GM23248 (cell line): ENCODE measurements at regions not wholly inside any gene's neighbourhood (a gene's known extent, or its start where the extent isn't known, plus 50 kb on each side); places are given as distances from the start of the nearest gene placed in this dataset.

Source experiments
- DNase-seq: peaks from one replicate; pipeline ENCODE4 v3.0.0-alpha.2; 2015
- H2AFZ ChIP-seq: fragments of 200-600 bp; sonication (generic); 2 replicates; pipeline ENCODE4 v1.6.1; 2016; ENCODE audit warnings: antibody characterized with exemption
- H3F3A ChIP-seq: fragments of 200-600 bp; sonication (generic); 2 replicates; pipeline ENCODE4 v1.6.1; 2016; ENCODE audit warnings: mild to moderate bottlenecking, antibody characterized with exemption, mixed run types; ENCODE audit not compliant: insufficient read depth
- H3K27ac ChIP-seq: fragments of 200-600 bp; sonication (generic); 2 replicates; pipeline ENCODE4 v1.5.1; 2016; ENCODE audit warnings: mild to moderate bottlenecking
- H3K27me3 ChIP-seq: fragments of 200-600 bp; sonication (generic); replicated peaks from 2 replicates; pipeline ENCODE4 v1.6.1; 2016; ENCODE audit warnings: mild to moderate bottlenecking; ENCODE audit not compliant: insufficient read depth
- H3K36me3 ChIP-seq: fragments of 200-600 bp; sonication (generic); 2 replicates; pipeline ENCODE4 v1.6.1; 2016; ENCODE audit warnings: low read depth, mild to moderate bottlenecking
- H3K4me1 ChIP-seq: fragments of 200-600 bp; sonication (generic); 2 replicates; pipeline ENCODE4 v1.6.1; 2016; ENCODE audit warnings: mild to moderate bottlenecking; ENCODE audit not compliant: insufficient read depth
- H3K4me2 ChIP-seq: fragments of 200-600 bp; sonication (generic); one replicate; pipeline ENCODE4 v1.6.1; 2016; ENCODE audit warnings: mild to moderate bottlenecking; ENCODE audit not compliant: unreplicated experiment
- H3K4me3 ChIP-seq: fragments of 200-600 bp; sonication (generic); 2 replicates; pipeline ENCODE4 v1.5.1; 2016; ENCODE audit warnings: mild to moderate bottlenecking
- H3K79me2 ChIP-seq: fragments of 200-600 bp; sonication (generic); 2 replicates; pipeline ENCODE4 v1.6.1; 2016; ENCODE audit warnings: mild to moderate bottlenecking; ENCODE audit not compliant: insufficient read depth
- H3K9ac ChIP-seq: fragments of 200-600 bp; sonication (generic); 2 replicates; pipeline ENCODE4 v1.6.1; 2016; ENCODE audit warnings: mild to moderate bottlenecking
- H3K9me2 ChIP-seq: fragments of 200-600 bp; sonication (generic); 2 replicates; pipeline ENCODE4 v1.6.1; 2016; ENCODE audit warnings: mixed run types, mild to moderate bottlenecking, moderate library complexity; ENCODE audit not compliant: insufficient read depth
- H3K9me3 ChIP-seq: fragments of 200-600 bp; sonication (generic); one replicate; pipeline ENCODE4 v1.6.1; 2017; ENCODE audit warnings: low read depth
- H4K20me1 ChIP-seq: fragments of 200-600 bp; sonication (generic); 2 replicates; pipeline ENCODE4 v1.6.0; 2016; ENCODE audit not compliant: insufficient read depth
- EZH2 ChIP-seq: fragments of 200-600 bp; sonication (generic); IDR thresholded peaks from 2 replicates; pipeline ENCODE4 v1.6.1; 2018; ENCODE audit warnings: antibody characterized with exemption, mild to moderate bottlenecking; ENCODE audit not compliant: insufficient read depth, poor library complexity, severe bottlenecking
- EZH2phosphoT487 ChIP-seq: fragments of 200-600 bp; sonication (generic); IDR thresholded peaks from 2 replicates; pipeline ENCODE4 v1.6.1; 2018; ENCODE audit warnings: antibody characterized with exemption, moderate library complexity, mild to moderate bottlenecking, low read depth; ENCODE audit not compliant: insufficient read depth
- WGBS, 2 experiments: methylation state at CpG; one replicate each; pipeline ENCODE4 v1.1.6; 2015 to 2017; ENCODE audit warnings: low lambda C conversion rate in 2 of 2, low coverage in 1 of 2; ENCODE audit errors: missing lambda C conversion rate in 2 of 2; 5-methylcytosine and 5-hydroxymethylcytosine counted together
- in situ Hi-C: fragments of 300-500 bp; cut with MboI; formaldehyde crosslinking; loops from 2 replicates; pipeline ENCODE4 v1.15.0; 2020

DNA sequence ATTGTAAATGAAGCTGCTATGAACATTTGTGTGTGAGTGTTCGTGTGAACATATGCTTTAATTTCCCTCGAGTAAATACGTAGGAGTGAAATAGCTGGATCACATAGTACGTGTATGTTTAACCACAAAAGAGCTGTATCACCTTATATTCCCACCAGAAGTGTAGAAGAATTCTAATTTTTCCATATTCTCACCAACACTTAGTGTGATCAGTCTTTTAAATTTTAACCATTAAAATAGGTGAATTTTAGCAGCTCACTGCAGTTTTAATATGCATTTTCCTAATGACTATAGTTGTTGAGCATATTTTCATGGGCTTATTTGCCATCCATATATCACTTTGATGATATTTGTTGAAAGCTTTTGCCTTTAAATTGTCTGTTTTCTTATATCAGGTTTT is 741.2 kb downstream of the PTPRU start:
- no peaks in the 10 kb centered on the region for H3K36me3 ChIP-seq
- no peak overlapping the region for H3K27ac ChIP-seq
- H3K9me2 ChIP-seq: no peaks in the 10 kb centered on the region
- no peak overlapping the region for H2AFZ ChIP-seq
- H3K4me1 ChIP-seq: peaks cover 4% of the 10 kb centered on the region; the same call in 1 of the 2 replicates
- no peak overlapping the region for H3K4me2 ChIP-seq
- H3K9ac ChIP-seq: no peak overlapping the region
- TF ChIP-seq EZH2 (no peak), EZH2phosphoT487 (no peak)
- H3F3A ChIP-seq: 0 out of 2 replicates have a peak, but pooled peaks cover 4% of the 10 kb centered on the region
- in situ Hi-C loops: no loop called here
- H3K9me3 ChIP-seq: no peaks in the 10 kb centered on the region
- H4K20me1 ChIP-seq: no peaks in the 10 kb centered on the region
- H3K4me3 ChIP-seq: no peak overlapping the region
- no peaks in the 10 kb centered on the region for H3K79me2 ChIP-seq
- 24 to 34% methylated on average over 4 of the region's 4 CpGs for WGBS, 2 experiments
- no peak for DNase-seq
- H3K27me3 ChIP-seq: no peaks in the 10 kb centered on the region

DNA sequence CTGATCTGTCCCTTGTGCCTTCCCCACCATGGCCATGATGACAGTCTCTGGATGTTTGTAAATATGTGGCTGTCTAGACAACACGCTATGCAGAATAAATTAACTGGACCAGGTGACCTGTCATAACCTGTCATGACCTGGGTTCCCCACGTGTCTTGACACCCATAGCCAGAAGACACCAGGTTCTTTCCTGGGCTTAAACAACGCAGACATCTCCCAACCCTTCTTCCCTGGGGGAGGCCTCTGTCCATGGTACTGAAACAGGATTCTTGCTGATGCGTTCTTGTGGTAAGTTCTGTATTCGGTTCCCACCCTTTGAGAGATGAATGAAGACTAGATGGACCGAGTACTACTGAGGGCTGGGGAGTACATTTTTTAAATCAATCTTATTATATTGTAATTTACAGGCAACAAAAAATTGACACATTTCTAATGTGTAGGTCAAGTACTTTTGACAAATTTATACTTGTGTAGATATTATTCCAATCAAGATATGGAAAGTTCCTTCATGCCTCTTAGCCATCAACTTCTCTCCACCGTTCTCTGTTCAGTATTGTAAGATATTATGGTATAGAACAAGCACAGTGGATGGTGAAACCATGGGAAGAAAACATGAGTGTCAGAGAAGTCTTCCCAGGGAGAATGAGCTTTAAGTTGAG is 738.8 kb downstream of the PTPRU start:
- Histone ChIP-seq H3K9me2 (no peaks in the 10 kb centered on the region), H2AFZ (no peak overlapping the region), H3K36me3 (no peaks in the 10 kb centered on the region), H3K9me3 (no peaks in the 10 kb centered on the region), H3K79me2 (no peaks in the 10 kb centered on the region), H3F3A (0 out of 2 replicates have a peak, but pooled peaks cover 4% of the 10 kb centered on the region), H3K4me1 (peaks cover 4% of the 10 kb centered on the region; the same call in 1 of the 2 replicates), H3K4me2 (no peak overlapping the region), H3K4me3 (no peak overlapping the region), H3K27ac (no peak overlapping the region), H3K9ac (no peak overlapping the region), H4K20me1 (no peaks in the 10 kb centered on the region), H3K27me3 (no peaks in the 10 kb centered on the region; the same call in 1 of the 2 replicates)
- TF ChIP-seq EZH2phosphoT487: no peak
- no peak for TF ChIP-seq EZH2
- in situ Hi-C loops: no loop called here
- WGBS, 2 experiments: 7 to 9% methylated on average over 7 of the region's 7 CpGs
- DNase-seq: peak; percentile 46

DNA sequence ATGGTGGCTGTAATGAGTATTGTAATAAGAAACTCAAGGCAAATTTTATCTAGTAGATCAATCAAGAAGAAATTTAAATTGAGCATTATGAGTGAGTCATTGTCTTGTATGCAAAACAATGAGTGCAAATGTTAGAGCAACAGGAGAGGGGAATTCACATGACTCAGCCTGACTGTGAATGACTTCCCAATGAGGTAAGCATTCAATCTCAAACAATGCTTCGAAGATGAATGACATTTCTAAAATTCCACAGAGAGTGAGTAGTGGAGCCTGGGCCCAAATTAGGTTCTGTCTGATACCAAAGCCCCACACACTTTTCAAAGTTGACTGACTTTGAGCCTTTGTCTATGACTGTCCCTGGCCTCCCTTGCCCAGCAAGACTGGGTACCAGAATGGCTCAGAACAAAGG is 738.0 kb downstream of the PTPRU start:
- Histone ChIP-seq H2AFZ (no peak overlapping the region), H3K9me3 (no peaks in the 10 kb centered on the region), H4K20me1 (no peaks in the 10 kb centered on the region), H3K27me3 (no peaks in the 10 kb centered on the region; the same call in 1 of the 2 replicates), H3K79me2 (no peaks in the 10 kb centered on the region), H3K9ac (no peak overlapping the region), H3K9me2 (no peaks in the 10 kb centered on the region), H3K27ac (no peak overlapping the region), H3K36me3 (no peaks in the 10 kb centered on the region), H3K4me1 (peaks cover 4% of the 10 kb centered on the region; the same call in 1 of the 2 replicates), H3F3A (0 out of 2 replicates have a peak, but pooled peaks cover 4% of the 10 kb centered on the region), H3K4me2 (no peak overlapping the region), H3K4me3 (no peak overlapping the region)
- in situ Hi-C loops: no loop called here
- WGBS, 2 experiments: 0 to 6% methylated on average over 1 of the region's 1 CpG
- DNase-seq: peak; percentile 74
- no peak for TF ChIP-seq EZH2
- no peak for TF ChIP-seq EZH2phosphoT487

DNA sequence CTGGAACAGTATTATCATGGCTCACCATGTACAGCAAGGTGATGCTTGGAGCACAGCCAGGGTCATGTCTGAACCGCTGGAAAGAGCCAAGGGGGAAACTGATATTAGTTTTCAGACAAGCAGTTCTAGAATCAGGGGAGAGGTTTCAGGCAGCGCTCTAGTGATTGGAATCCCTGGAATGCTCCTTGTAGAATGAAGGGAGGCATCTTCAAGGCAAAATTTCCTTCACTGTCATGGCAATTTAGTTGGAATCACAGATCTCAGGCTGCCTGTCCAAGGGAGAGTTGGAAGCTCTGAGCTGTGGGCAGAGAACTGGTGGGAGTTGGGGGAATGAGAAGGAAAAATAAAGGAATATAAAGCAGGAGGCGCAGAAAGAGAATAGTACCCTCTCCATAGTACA is 737.1 kb downstream of the PTPRU start:
- Histone ChIP-seq H4K20me1 (no peaks in the 10 kb centered on the region), H3K9me3 (no peaks in the 10 kb centered on the region), H3K27me3 (no peaks in the 10 kb centered on the region; the same call in none of the 2 replicates), H3K4me1 (peaks cover 4% of the 10 kb centered on the region; the same call in 1 of the 2 replicates), H3F3A (0 out of 2 replicates have a peak, but pooled peaks cover 4% of the 10 kb centered on the region), H3K79me2 (no peaks in the 10 kb centered on the region), H3K9ac (no peak overlapping the region), H3K4me2 (no peak overlapping the region), H3K9me2 (no peaks in the 10 kb centered on the region), H2AFZ (no peak overlapping the region), H3K4me3 (no peak overlapping the region), H3K27ac (no peak overlapping the region), H3K36me3 (no peaks in the 10 kb centered on the region)
- in situ Hi-C loops: no loop called here
- no peak for DNase-seq
- 54 to 57% methylated on average over 3 of the region's 3 CpGs for WGBS, 2 experiments
- TF ChIP-seq EZH2phosphoT487: no peak
- no peak for TF ChIP-seq EZH2
